Psoas muscle (tissue), 7 donors: ENCODE measurements at regions not wholly inside any gene's neighbourhood (a gene's known extent, or its start where the extent isn't known, plus 50 kb on each side); places are given as distances from the start of the nearest gene placed in this dataset.

ENCODE experiments used
- ATAC-seq, 4 donors: fragments of 200-7000 bp; cut with Tn5 transposase; one replicate each; pipeline ENCODE4 v1.9.1; 2020; ENCODE audit warnings: moderate library complexity in 3 of 4, mild to moderate bottlenecking in 2 of 4
- DNase-seq, 2 donors: peaks; one replicate each; pipeline ENCODE4 v3.0.0-alpha.2; 2020
- H3K27ac ChIP-seq: fragments of 200-600 bp; one replicate; pipeline ENCODE4 v1.8.0; 2022
- H3K27me3 ChIP-seq, 3 donors: fragments of 200-600 bp in 1 of 3; one replicate each; pipeline versions ENCODE4 v1.6.1 to v1.8.0; 2013 to 2022; ENCODE audit warnings: low read length in 2 of 3, mild to moderate bottlenecking in 2 of 3, moderate library complexity in 1 of 3; ENCODE audit not compliant: insufficient read depth in 3 of 3
- H3K36me3 ChIP-seq, 2 donors: fragments of 200-600 bp in 1 of 2; one replicate each; pipeline versions ENCODE4 v1.6.1 to v1.8.0; 2013 to 2022; ENCODE audit warnings: low read depth in 1 of 2, mild to moderate bottlenecking in 1 of 2, moderate library complexity in 1 of 2; ENCODE audit not compliant: insufficient read depth in 1 of 2
- H3K4me1 ChIP-seq: fragments of 200-600 bp; one replicate; pipeline ENCODE4 v1.8.0; 2022
- H3K4me3 ChIP-seq: fragments of 200-600 bp; one replicate; pipeline ENCODE4 v1.8.0; 2022; ENCODE audit warnings: mild to moderate bottlenecking
- H3K9me3 ChIP-seq: fragments of 200-600 bp; one replicate; pipeline ENCODE4 v1.8.0; 2022
- CTCF ChIP-seq: fragments of 200-600 bp; IDR thresholded peaks from one replicate; pipeline ENCODE4 v1.8.0; 2022; ENCODE audit warnings: antibody characterized with exemption
- WGBS, 3 donors: extraction: QIAGEN DNeasy Blood & Tissue Kit; methylation state at CpG; one replicate each; pipeline versions ENCODE4 v1.1.6 to v1.1.7; 2013; 5-methylcytosine and 5-hydroxymethylcytosine counted together
- intact Hi-C, 2 donors: fragments of 100-400 bp; cut with DNase I; formaldehyde crosslinking; loops; one replicate each; pipeline versions ENCODE4 v1.11.0 to v1.14.2; 2022
- donor health status: healthy with polysubstance abuse.
- donor health status: DM: no; HTN: no; CAD: no; lungs with moderate emphysema.
- donor health status: Bipolar disorder and iron deficiency.
- donor health status: healthy.
- donor health status: DM: yes; HTN: yes; CAD: no.
- donor health status: DM: no; HTN: no; CAD: no.
- donor health status: DM: yes; HTN: yes; CAD: no.

DNA sequence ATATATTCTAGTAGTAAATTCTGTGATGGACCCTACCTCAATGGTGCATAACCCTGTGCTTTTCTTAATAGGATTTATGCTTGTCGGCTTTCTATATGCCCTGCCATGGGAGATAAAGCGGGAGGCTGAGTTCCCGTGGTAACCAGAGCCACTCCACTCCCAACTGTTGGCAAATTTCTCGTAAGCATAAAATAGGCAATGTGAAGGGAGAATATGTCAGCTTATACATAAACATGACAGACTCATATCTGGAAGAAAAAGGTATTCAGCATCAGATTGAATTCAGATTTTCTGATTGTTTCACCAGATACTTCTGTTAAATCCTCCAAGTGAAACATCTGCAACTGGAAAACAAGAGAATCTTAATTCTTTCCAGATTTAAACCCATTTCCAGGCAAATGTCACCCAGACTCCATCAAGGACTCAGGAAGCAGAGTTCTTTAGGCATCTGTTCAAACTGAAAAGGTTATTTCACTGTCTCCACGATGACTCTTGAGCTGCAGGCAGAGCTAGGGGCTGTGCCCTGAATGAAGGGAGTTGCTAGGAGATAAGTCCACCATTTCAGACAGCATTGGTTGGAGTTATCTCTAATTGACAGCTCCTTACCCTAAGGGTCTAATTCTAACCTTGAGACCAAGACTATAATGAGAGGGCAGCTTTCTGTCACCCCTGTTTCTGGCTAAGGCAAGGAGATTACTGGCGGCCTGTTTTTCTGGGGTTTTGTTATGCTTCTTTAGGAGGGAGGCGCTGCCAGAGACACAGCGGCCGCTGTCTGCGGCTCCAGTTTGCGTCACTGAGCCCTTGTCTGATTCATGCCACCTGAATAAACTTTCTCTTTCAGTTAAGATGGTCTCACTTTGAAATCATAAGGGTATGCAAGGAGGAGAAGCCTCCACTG is 381.3 kb downstream of the SOX11 start:
- no peak overlapping the region for H3K27ac ChIP-seq
- no peaks in the 10 kb centered on the region for H3K36me3 ChIP-seq
- intact Hi-C loops = no loop called here
- TF ChIP-seq CTCF = no peak
- H3K9me3 ChIP-seq = no peaks in the 10 kb centered on the region
- DNase-seq (no peak), ATAC-seq (no peak)
- no peak overlapping the region for H3K4me3 ChIP-seq
- H3K27me3 ChIP-seq = no peaks in the 10 kb centered on the region
- WGBS, 3 donors = 42 to 50% (median 50%) methylated on average over 11 of the region's 11 CpGs
- no peaks in the 10 kb centered on the region for H3K4me1 ChIP-seq

DNA sequence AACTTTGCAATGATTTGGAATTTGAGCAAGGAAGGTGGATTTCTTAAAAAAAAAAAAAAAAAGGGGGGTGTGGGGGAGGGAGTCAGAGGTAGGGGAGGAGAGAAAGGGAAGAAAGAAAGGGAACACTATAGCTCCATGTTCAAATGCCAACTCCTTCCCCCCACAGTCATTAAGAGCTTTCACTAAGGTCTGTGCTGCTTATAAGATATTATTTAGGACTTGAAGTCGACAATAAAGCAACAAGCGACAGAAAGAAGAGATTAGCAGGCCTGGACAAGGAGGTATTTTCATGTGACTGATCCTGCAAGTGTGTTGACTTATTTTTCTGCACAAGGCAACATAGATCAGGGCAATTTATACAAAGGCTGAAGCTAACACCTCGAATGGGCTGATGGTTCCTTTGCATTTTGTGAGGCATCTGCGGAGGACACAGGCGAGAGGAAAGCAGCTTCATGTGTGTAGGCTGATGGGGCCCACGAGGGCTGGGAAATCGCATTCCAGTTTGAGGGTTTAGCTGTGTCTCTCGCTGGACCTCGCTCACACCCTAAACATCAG is 382.0 kb downstream of the SOX11 start:
- no peak for DNase-seq
- Histone ChIP-seq H3K27me3 (no peaks in the 10 kb centered on the region), H3K9me3 (no peaks in the 10 kb centered on the region), H3K36me3 (no peaks in the 10 kb centered on the region), H3K4me3 (no peak overlapping the region), H3K27ac (no peak overlapping the region), H3K4me1 (no peaks in the 10 kb centered on the region)
- intact Hi-C loops = no loop called here
- ATAC-seq = no peak
- no peak for TF ChIP-seq CTCF
- 81 to 85% (median 84%) methylated on average over 9 of the region's 9 CpGs for WGBS, 3 donors

DNA sequence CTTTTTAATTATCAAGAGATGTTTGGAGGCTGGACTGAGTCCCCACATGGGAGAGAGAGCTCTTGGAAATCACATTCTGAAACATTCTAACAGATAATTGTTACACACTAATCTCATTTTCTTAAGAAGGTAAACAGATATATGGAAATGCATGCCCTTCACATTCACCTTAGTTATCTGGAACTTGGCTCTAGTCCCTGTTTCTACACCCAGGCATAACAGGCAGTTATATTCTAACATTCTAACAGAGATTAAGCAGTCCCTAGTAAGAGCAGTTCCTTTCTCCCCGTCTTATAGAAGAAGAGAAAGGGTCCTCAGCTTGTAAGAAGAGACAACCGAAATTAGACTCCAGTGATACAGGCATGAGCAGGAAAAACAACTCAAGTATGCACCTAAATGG is 385.4 kb downstream of the SOX11 start:
- no peak for ATAC-seq
- H3K27me3 ChIP-seq = no peaks in the 10 kb centered on the region
- intact Hi-C loops = no loop called here
- 66 to 86% (median 77%) methylated on average over 2 of the region's 2 CpGs for WGBS, 3 donors
- H3K9me3 ChIP-seq = no peaks in the 10 kb centered on the region
- H3K4me1 ChIP-seq = no peaks in the 10 kb centered on the region
- H3K27ac ChIP-seq = no peak overlapping the region
- no peak for DNase-seq
- H3K36me3 ChIP-seq = no peaks in the 10 kb centered on the region
- H3K4me3 ChIP-seq = no peak overlapping the region
- TF ChIP-seq CTCF = no peak

DNA sequence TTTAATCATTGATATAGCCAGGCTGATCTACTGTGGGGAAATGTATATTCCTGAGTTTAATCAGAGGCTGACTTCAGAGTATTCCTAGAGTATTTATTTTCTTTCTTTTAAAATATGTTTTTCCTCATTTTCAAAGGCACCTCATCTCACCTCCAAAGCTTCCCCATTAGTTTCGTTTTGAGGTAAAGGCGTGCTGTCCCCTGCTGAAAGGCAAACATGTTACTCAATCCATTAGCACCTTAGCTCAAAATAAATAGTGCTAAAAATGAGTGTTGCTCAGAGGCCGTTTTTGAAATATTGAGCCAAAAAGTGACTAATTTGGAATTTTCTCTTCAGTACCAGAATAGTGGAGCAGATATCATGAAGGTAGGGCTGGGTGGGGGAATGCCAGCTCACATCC is 386.2 kb downstream of the SOX11 start:
- TF ChIP-seq CTCF = no peak
- Histone ChIP-seq H3K36me3 (no peaks in the 10 kb centered on the region), H3K27ac (no peak overlapping the region), H3K4me1 (no peaks in the 10 kb centered on the region), H3K27me3 (no peaks in the 10 kb centered on the region), H3K9me3 (no peaks in the 10 kb centered on the region), H3K4me3 (no peak overlapping the region)
- intact Hi-C loops = no loop called here
- DNase-seq (no peak), ATAC-seq (no peak)
- 73 to 76% (median 74%) methylated on average over 3 of the region's 3 CpGs for WGBS, 3 donors
